Thoracic aorta (tissue), 2 donors: ENCODE measurements at regions not wholly inside any gene's neighbourhood (a gene's known extent, or its start where the extent isn't known, plus 50 kb on each side); places are given as distances from the start of the nearest gene placed in this dataset.
A peak's percentile ranks its signal among the peaks of the same experiment; 100 is the strongest.

ENCODE experiments used
- ATAC-seq: fragments of 150-250 bp; one replicate; pipeline ENCODE4 v1.8.0; 2017; ENCODE audit warnings: low read depth; ENCODE audit not compliant: insufficient number of reproducible peaks, low FRiP score
- DNase-seq: peaks from one replicate; pipeline ENCODE4 v3.0.0-alpha.2; 2020; ENCODE audit warnings: low spot score
- H3K27ac ChIP-seq, 2 donors: fragments of 200-600 bp; sonication (generic); 1 replicate in 1 of 2; 2 replicates in 1 of 2; pipeline ENCODE4 v1.5.1; 2016; ENCODE audit warnings: mild to moderate bottlenecking in 2 of 2, moderate library complexity in 2 of 2
- H3K27me3 ChIP-seq: fragments of 200-600 bp; sonication (generic); replicated peaks from 2 replicates; pipeline ENCODE4 v1.6.0; 2016; ENCODE audit warnings: mild to moderate bottlenecking; ENCODE audit not compliant: insufficient read depth
- H3K36me3 ChIP-seq: fragments of 200-600 bp; sonication (generic); one replicate; pipeline ENCODE4 v1.5.1; 2016
- H3K4me1 ChIP-seq, 2 donors: fragments of 200-600 bp; sonication (generic); 1 replicate in 1 of 2; 2 replicates in 1 of 2; pipeline versions ENCODE4 v1.5.1 to v1.6.0; 2016; ENCODE audit warnings: low read depth in 2 of 2, mild to moderate bottlenecking in 1 of 2; ENCODE audit not compliant: control insufficient read depth in 1 of 2
- H3K4me3 ChIP-seq: fragments of 200-600 bp; sonication (generic); 2 replicates; pipeline ENCODE4 v1.5.1; 2016; ENCODE audit warnings: mild to moderate bottlenecking
- H3K9me3 ChIP-seq: fragments of 200-600 bp; sonication (generic); 2 replicates; pipeline ENCODE4 v1.5.1; 2016
- CTCF ChIP-seq: fragments of 200-600 bp; sonication (generic); IDR thresholded peaks from one replicate; pipeline ENCODE4 v1.5.1; 2019; ENCODE audit warnings: antibody characterized with exemption

- ATAC-seq = no peak
- no peak for TF ChIP-seq CTCF
- no peak overlapping the region for H3K27ac ChIP-seq
- H3K36me3 ChIP-seq = no peaks in the 10 kb centered on the region
- DNase-seq = no peak
- H3K4me3 ChIP-seq = no peak overlapping the region
- peaks cover 0 to 3% of the 10 kb centered on the region in 2 donors for H3K4me1 ChIP-seq
- no peaks in the 10 kb centered on the region for H3K9me3 ChIP-seq
- H3K27me3 ChIP-seq = no peaks in the 10 kb centered on the region
Observed at GRCh38 chr6:139844907-139845306, 470.5 kb upstream of the CITED2 start.

- Histone ChIP-seq H3K27me3 (no peaks in the 10 kb centered on the region), H3K4me1 (peaks cover 0 to 2% of the 10 kb centered on the region in 2 donors), H3K4me3 (no peak overlapping the region), H3K27ac (no peak overlapping the region), H3K9me3 (no peaks in the 10 kb centered on the region), H3K36me3 (no peaks in the 10 kb centered on the region)
- ATAC-seq (no peak), DNase-seq (no peak)
- no peak for TF ChIP-seq CTCF
Observed at GRCh38 chr6:139841794-139842215, 467.4 kb upstream of the CITED2 start.

GRCh38 chr6:139839506-139840156 is 465.2 kb upstream of the CITED2 start:
- ATAC-seq = peak; percentile 19
- Histone ChIP-seq H3K27ac (peak overlapping the region in 1 of 2 donors; percentile 36), H3K9me3 (no peaks in the 10 kb centered on the region), H3K4me3 (peak overlapping the region; percentile 54), H3K4me1 (no peaks in the 10 kb centered on the region), H3K36me3 (no peaks in the 10 kb centered on the region), H3K27me3 (no peaks in the 10 kb centered on the region)
- no peak for TF ChIP-seq CTCF
- no peak for DNase-seq

- ATAC-seq = no peak
- DNase-seq = no peak
- Histone ChIP-seq H3K27me3 (no peaks in the 10 kb centered on the region), H3K27ac (no peak overlapping the region), H3K4me3 (no peak overlapping the region), H3K9me3 (no peaks in the 10 kb centered on the region), H3K4me1 (peaks cover 0 to 15% of the 10 kb centered on the region in 2 donors), H3K36me3 (no peaks in the 10 kb centered on the region)
- TF ChIP-seq CTCF = no peak
Observed at GRCh38 chr6:139834232-139834631, 459.8 kb upstream of the CITED2 start.

GRCh38 chr6:139833592-139833991 is 459.1 kb upstream of the CITED2 start:
- peaks cover 0 to 21% of the 10 kb centered on the region in 2 donors for H3K4me1 ChIP-seq
- no peaks in the 10 kb centered on the region for H3K27me3 ChIP-seq
- no peaks in the 10 kb centered on the region for H3K36me3 ChIP-seq
- no peak for TF ChIP-seq CTCF
- no peaks in the 10 kb centered on the region for H3K9me3 ChIP-seq
- no peak for DNase-seq
- H3K27ac ChIP-seq = no peak overlapping the region
- H3K4me3 ChIP-seq = no peak overlapping the region
- ATAC-seq = no peak
